ENCODE measurements at regions not wholly inside any gene's neighbourhood (a gene's known extent, or its start where the extent isn't known, plus 50 kb on each side); places are given as distances from the start of the nearest gene placed in this dataset.

- no peaks in the 10 kb centered on the region for H4K20me1 ChIP-seq (ENCODE audit: insufficient read depth, low read length)
- no peaks in the 10 kb centered on the region for H3K9me3 ChIP-seq (replicated peaks; ENCODE audit: insufficient read depth, low read length)
- H2AFZ ChIP-seq (ENCODE audit: low read length) = no peak overlapping the region
- no peak for DNase-seq
- no peaks in the 10 kb centered on the region for H3K27me3 ChIP-seq (replicated peaks; ENCODE audit: insufficient read depth, low read length)
- TF ChIP-seq EZH2 (optimal IDR thresholded peaks at IDR 0.05; ENCODE audit: low read depth, low read length) = no peak
- no peak for TF ChIP-seq EZH2phosphoT487 (IDR thresholded peaks at IDR 0.05; ENCODE audit: low read length)
- TF ChIP-seq CTCF (IDR thresholded peaks at IDR 0.05; ENCODE audit: low read length) = no peak
- H3K4me1 ChIP-seq (ENCODE audit: low read length) = no peaks in the 10 kb centered on the region
- no peaks in the 10 kb centered on the region for H3K36me3 ChIP-seq (replicated peaks; ENCODE audit: insufficient read depth, low read length)
- no peak overlapping the region for H3K4me3 ChIP-seq (ENCODE audit: low read length)
- H3F3A ChIP-seq (ENCODE audit: insufficient read depth, low read length) = no peaks in the 10 kb centered on the region
- H3K9me2 ChIP-seq (replicated peaks; ENCODE audit: insufficient read depth, low read length) = no peaks in the 10 kb centered on the region
- no peak overlapping the region for H3K9ac ChIP-seq (ENCODE audit: low read length)
- no peak overlapping the region for H3K4me2 ChIP-seq (ENCODE audit: low read depth, low read length)
- H3K79me2 ChIP-seq (ENCODE audit: low read length) = no peaks in the 10 kb centered on the region
- no peak overlapping the region for H3K27ac ChIP-seq (ENCODE audit: low read length)
These were observed 203.4 kb upstream of the AGR3 start for GRCh38 chr7:17085186-17085585.

- Histone ChIP-seq H3K27me3 (replicated peaks; ENCODE audit: insufficient read depth, low read length) (no peaks in the 10 kb centered on the region), H3K79me2 (ENCODE audit: low read length) (no peaks in the 10 kb centered on the region), H3K4me3 (ENCODE audit: low read length) (no peak overlapping the region), H3F3A (ENCODE audit: insufficient read depth, low read length) (no peaks in the 10 kb centered on the region), H3K27ac (ENCODE audit: low read length) (no peak overlapping the region), H3K4me2 (ENCODE audit: low read depth, low read length) (no peak overlapping the region), H4K20me1 (ENCODE audit: insufficient read depth, low read length) (no peaks in the 10 kb centered on the region), H2AFZ (ENCODE audit: low read length) (no peak overlapping the region), H3K9me2 (replicated peaks; ENCODE audit: insufficient read depth, low read length) (no peaks in the 10 kb centered on the region), H3K9me3 (replicated peaks; ENCODE audit: insufficient read depth, low read length) (no peaks in the 10 kb centered on the region), H3K36me3 (replicated peaks; ENCODE audit: insufficient read depth, low read length) (no peaks in the 10 kb centered on the region), H3K9ac (ENCODE audit: low read length) (no peak overlapping the region), H3K4me1 (ENCODE audit: low read length) (no peaks in the 10 kb centered on the region)
- TF ChIP-seq EZH2 (optimal IDR thresholded peaks at IDR 0.05; ENCODE audit: low read depth, low read length) = no peak
- TF ChIP-seq EZH2phosphoT487 (IDR thresholded peaks at IDR 0.05; ENCODE audit: low read length) = no peak
- no peak for TF ChIP-seq CTCF (IDR thresholded peaks at IDR 0.05; ENCODE audit: low read length)
- DNase-seq = no peak
These were observed 204.6 kb upstream of the AGR3 start for GRCh38 chr7:17086403-17086802.

GRCh38 chr7:17090751-17091150 lies 207.7 kb upstream of the AHR start:
- H3K4me2 ChIP-seq (ENCODE audit: low read depth, low read length) = no peak overlapping the region
- no peak for DNase-seq

More at GRCh38 chr7:17090751-17091150, 207.7 kb upstream of the AHR start:
- no peak overlapping the region for H2AFZ ChIP-seq (ENCODE audit: low read length)
- H3K9me3 ChIP-seq (replicated peaks; ENCODE audit: insufficient read depth, low read length) = no peaks in the 10 kb centered on the region
- no peaks in the 10 kb centered on the region for H3F3A ChIP-seq (ENCODE audit: insufficient read depth, low read length)
- no peaks in the 10 kb centered on the region for H4K20me1 ChIP-seq (ENCODE audit: insufficient read depth, low read length)
- H3K9me2 ChIP-seq (replicated peaks; ENCODE audit: insufficient read depth, low read length) = no peaks in the 10 kb centered on the region
- H3K27ac ChIP-seq (ENCODE audit: low read length) = no peak overlapping the region
- H3K4me3 ChIP-seq (ENCODE audit: low read length) = no peak overlapping the region
- no peak overlapping the region for H3K9ac ChIP-seq (ENCODE audit: low read length)
- no peaks in the 10 kb centered on the region for H3K36me3 ChIP-seq (replicated peaks; ENCODE audit: insufficient read depth, low read length)
- H3K4me1 ChIP-seq (ENCODE audit: low read length) = no peaks in the 10 kb centered on the region
- TF ChIP-seq EZH2 (optimal IDR thresholded peaks at IDR 0.05; ENCODE audit: low read depth, low read length) = no peak
- TF ChIP-seq EZH2phosphoT487 (IDR thresholded peaks at IDR 0.05; ENCODE audit: low read length) = no peak
- no peak for TF ChIP-seq CTCF (IDR thresholded peaks at IDR 0.05; ENCODE audit: low read length)
- H3K27me3 ChIP-seq (replicated peaks; ENCODE audit: insufficient read depth, low read length) = no peaks in the 10 kb centered on the region
- no peaks in the 10 kb centered on the region for H3K79me2 ChIP-seq (ENCODE audit: low read length)

All from MM.1S (cell line).